Calu3 (cell line): ENCODE measurements at regions not wholly inside any gene's neighbourhood (a gene's known extent, or its start where the extent isn't known, plus 50 kb on each side); places are given as distances from the start of the nearest gene placed in this dataset.
A peak's percentile ranks its signal among the peaks of the same experiment; 100 is the strongest.

Experiments used
- BruUV-seq: library from RNA; stranded (reverse); fragments of 400-500 nt; replicated peaks from 2 replicates; lab custom pipeline; 2021; lab: Mats Ljungman, UMichigan
- CTCF ChIA-PET: fragments of 300-600 bp; sonication (Branson Sonifier 250); formaldehyde crosslinking; loops from one replicate; lab custom pipeline; 2022; ENCODE audit warnings: antibody characterized with exemption; lab: Charles Lee
- DNase-seq: peaks from one replicate; pipeline ENCODE4 v3.0.0; 2022
- H3K27ac Mint-ChIP-seq: one replicate; pipeline ENCODE4 v1.8.0; 2022; ENCODE audit warnings: mixed read lengths; ENCODE audit not compliant: unreplicated experiment
- H3K27me3 Mint-ChIP-seq: one replicate; pipeline ENCODE4 v1.8.0; 2022; ENCODE audit warnings: mixed read lengths; ENCODE audit not compliant: unreplicated experiment
- H3K36me3 Mint-ChIP-seq: one replicate; pipeline ENCODE4 v1.8.0; 2022; ENCODE audit warnings: mild to moderate bottlenecking, moderate library complexity, mixed read lengths; ENCODE audit not compliant: insufficient read depth, unreplicated experiment
- H3K4me1 Mint-ChIP-seq: one replicate; pipeline ENCODE4 v1.8.0; 2022; ENCODE audit warnings: mild to moderate bottlenecking, low read depth, mixed read lengths; ENCODE audit not compliant: unreplicated experiment
- H3K4me3 Mint-ChIP-seq: one replicate; pipeline ENCODE4 v1.8.0; 2022; ENCODE audit warnings: mild to moderate bottlenecking, low read depth, moderate library complexity, mixed read lengths; ENCODE audit not compliant: unreplicated experiment
- H3K9me3 Mint-ChIP-seq: one replicate; pipeline ENCODE4 v1.8.0; 2022; ENCODE audit warnings: low read depth, mixed read lengths; ENCODE audit not compliant: unreplicated experiment
- CTCF ChIP-seq: fragments of 200-600 bp; IDR thresholded peaks from one replicate; pipeline ENCODE4 v1.8.0; 2022; ENCODE audit warnings: antibody characterized with exemption; ENCODE audit not compliant: unreplicated experiment
- intact Hi-C: fragments of 100-400 bp; cut with micrococcal nuclease; formaldehyde crosslinking; loops from one replicate; pipeline ENCODE4 v1.10.0; 2022; ENCODE audit not compliant: unreplicated experiment

GRCh38 chr12:75815756-75816155 is 215.8 kb downstream of the PHLDA1 start:
- Mint-ChIP-seq H3K27me3 (no peaks in the 10 kb centered on the region), H3K27ac (no peak overlapping the region), H3K4me3 (no peak overlapping the region), H3K9me3 (no peaks in the 10 kb centered on the region), H3K4me1 (peaks cover 41% of the 10 kb centered on the region), H3K36me3 (no peaks in the 10 kb centered on the region)
- CTCF ChIA-PET = interaction anchor here (1.6 kb wide), 1 partner anchor 256 kb away, joined by 3 read pairs; no protein-coding TSS in a partner anchor
- no TSS peak for BruUV-seq
- DNase-seq = no peak
- intact Hi-C loops = loop anchor here (2.0 to 5.0 kb wide), 2 partner anchors 205 to 253 kb away; no protein-coding TSS in a partner anchor
- no peak for TF ChIP-seq CTCF

GRCh38 chr12:75814851-75815754 is 216.5 kb downstream of the PHLDA1 start:
- Mint-ChIP-seq H3K9me3 (no peaks in the 10 kb centered on the region), H3K27me3 (no peaks in the 10 kb centered on the region), H3K27ac (peak overlapping the region; percentile 37), H3K36me3 (no peaks in the 10 kb centered on the region), H3K4me3 (no peak overlapping the region), H3K4me1 (peaks cover 41% of the 10 kb centered on the region)
- intact Hi-C loops = loop anchor here (5.0 kb wide), 1 partner anchor 253 kb away; no protein-coding TSS in a partner anchor
- BruUV-seq = no TSS peak
- TF ChIP-seq CTCF = no peak
- DNase-seq = peak; percentile 38
- CTCF ChIA-PET = interaction anchor here (1.6 kb wide), 1 partner anchor 255 kb away, joined by 3 read pairs; no protein-coding TSS in a partner anchor

- intact Hi-C loops = no loop called here
- no peak for TF ChIP-seq CTCF
- no peak overlapping the region for H3K4me3 Mint-ChIP-seq
- peaks cover 23% of the 10 kb centered on the region for H3K4me1 Mint-ChIP-seq
- no TSS peak for BruUV-seq
- H3K27me3 Mint-ChIP-seq = no peaks in the 10 kb centered on the region
- H3K27ac Mint-ChIP-seq = no peak overlapping the region
- DNase-seq = no peak
- peaks cover 4% of the 10 kb centered on the region for H3K9me3 Mint-ChIP-seq
- CTCF ChIA-PET = no interaction called here
- no peaks in the 10 kb centered on the region for H3K36me3 Mint-ChIP-seq
Observed at GRCh38 chr12:75813072-75813471, 218.5 kb downstream of the PHLDA1 start.

- CTCF ChIA-PET = no interaction called here
- Mint-ChIP-seq H3K9me3 (peaks cover 6% of the 10 kb centered on the region), H3K27me3 (no peaks in the 10 kb centered on the region), H3K4me3 (no peak overlapping the region), H3K36me3 (no peaks in the 10 kb centered on the region), H3K27ac (no peak overlapping the region), H3K4me1 (peaks cover 19% of the 10 kb centered on the region)
- intact Hi-C loops = no loop called here
- no peak for TF ChIP-seq CTCF
- no TSS peak for BruUV-seq
- no peak for DNase-seq
Observed at GRCh38 chr12:75812271-75813018, 219.1 kb downstream of the PHLDA1 start.
